ENCODE measurements at regions not wholly inside any gene's neighbourhood (a gene's known extent, or its start where the extent isn't known, plus 50 kb on each side); places are given as distances from the start of the nearest gene placed in this dataset.

DNA sequence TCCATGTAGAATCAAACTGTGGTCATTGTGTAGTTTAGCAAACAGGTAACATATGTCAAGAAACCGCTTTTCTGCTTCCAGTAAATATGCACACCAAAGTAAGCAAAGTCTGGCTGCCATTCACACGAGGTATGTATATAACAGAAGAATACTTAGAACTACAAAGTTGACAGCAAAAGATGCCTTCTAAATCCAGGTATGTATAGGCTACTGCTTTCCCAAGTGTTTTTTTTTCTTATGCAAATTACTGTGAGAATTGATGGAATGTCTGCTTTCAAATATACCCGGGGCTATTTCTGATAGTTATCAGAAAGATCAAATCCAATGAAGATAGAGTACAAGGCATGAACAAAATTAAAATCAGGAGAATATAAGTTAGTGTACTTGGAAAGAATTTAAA lies 229.2 kb downstream of the HACE1 start:
- TF ChIP-seq FOXM1 (IDR thresholded peaks at IDR 0.05; ENCODE audit: borderline replicate concordance, low read depth) (no peak), CEBPB (IDR thresholded peaks at IDR 0.05) (no peak), EP300 (IDR thresholded peaks at IDR 0.05; ENCODE audit: borderline replicate concordance) (no peak), TAF1 (IDR thresholded peaks at IDR 0.05; ENCODE audit: low read depth) (no peak), MAX (IDR thresholded peaks at IDR 0.05) (no peak), RAD21 (IDR thresholded peaks at IDR 0.05; ENCODE audit: low read depth) (no peak), CREB1 (IDR thresholded peaks at IDR 0.05; ENCODE audit: low read depth) (no peak), TEAD4 (IDR thresholded peaks at IDR 0.05) (no peak), YY1 (IDR thresholded peaks at IDR 0.05; ENCODE audit: low read depth) (no peak), TCF12 (IDR thresholded peaks at IDR 0.05; ENCODE audit: low read depth) (no peak), USF1 (IDR thresholded peaks at IDR 0.05) (no peak), ZBTB7A (IDR thresholded peaks at IDR 0.05; ENCODE audit: low read depth) (no peak), NFIC (IDR thresholded peaks at IDR 0.05) (no peak)
- TF ChIP-seq, protein P1, sequence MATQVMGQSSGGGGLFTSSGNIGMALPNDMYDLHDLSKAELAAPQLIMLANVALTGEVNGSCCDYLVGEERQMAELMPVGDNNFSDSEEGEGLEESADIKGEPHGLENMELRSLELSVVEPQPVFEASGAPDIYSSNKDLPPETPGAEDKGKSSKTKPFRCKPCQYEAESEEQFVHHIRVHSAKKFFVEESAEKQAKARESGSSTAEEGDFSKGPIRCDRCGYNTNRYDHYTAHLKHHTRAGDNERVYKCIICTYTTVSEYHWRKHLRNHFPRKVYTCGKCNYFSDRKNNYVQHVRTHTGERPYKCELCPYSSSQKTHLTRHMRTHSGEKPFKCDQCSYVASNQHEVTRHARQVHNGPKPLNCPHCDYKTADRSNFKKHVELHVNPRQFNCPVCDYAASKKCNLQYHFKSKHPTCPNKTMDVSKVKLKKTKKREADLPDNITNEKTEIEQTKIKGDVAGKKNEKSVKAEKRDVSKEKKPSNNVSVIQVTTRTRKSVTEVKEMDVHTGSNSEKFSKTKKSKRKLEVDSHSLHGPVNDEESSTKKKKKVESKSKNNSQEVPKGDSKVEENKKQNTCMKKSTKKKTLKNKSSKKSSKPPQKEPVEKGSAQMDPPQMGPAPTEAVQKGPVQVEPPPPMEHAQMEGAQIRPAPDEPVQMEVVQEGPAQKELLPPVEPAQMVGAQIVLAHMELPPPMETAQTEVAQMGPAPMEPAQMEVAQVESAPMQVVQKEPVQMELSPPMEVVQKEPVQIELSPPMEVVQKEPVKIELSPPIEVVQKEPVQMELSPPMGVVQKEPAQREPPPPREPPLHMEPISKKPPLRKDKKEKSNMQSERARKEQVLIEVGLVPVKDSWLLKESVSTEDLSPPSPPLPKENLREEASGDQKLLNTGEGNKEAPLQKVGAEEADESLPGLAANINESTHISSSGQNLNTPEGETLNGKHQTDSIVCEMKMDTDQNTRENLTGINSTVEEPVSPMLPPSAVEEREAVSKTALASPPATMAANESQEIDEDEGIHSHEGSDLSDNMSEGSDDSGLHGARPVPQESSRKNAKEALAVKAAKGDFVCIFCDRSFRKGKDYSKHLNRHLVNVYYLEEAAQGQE (IDR thresholded peaks at IDR 0.05; ENCODE audit: low read depth): no peak

All from Ishikawa (cell line).